Activated CD4-positive, alpha-beta T cell treated with anti-CD3 and anti-CD28 coated beads, Interleukin-2, amount 10 ng/mL, durations not matched to agents 7 days and 5 days (primary cell): ENCODE measurements at regions not wholly inside any gene's neighbourhood (a gene's known extent, or its start where the extent isn't known, plus 50 kb on each side); places are given as distances from the start of the nearest gene placed in this dataset.
"Not testable (repeated sequence)": the region's sequence is repeated elsewhere in the genome, so short reads cannot be mapped to it uniquely, and the experiment has no call there.

ENCODE experiments used
- CTCF ChIA-PET: fragments of 350-600 bp; sonication (Branson Sonifier 250); formaldehyde crosslinking; loops from one replicate; lab custom pipeline; 2021; ENCODE audit warnings: antibody characterized with exemption; lab: Charles Lee
- POLR2A ChIA-PET: fragments of 350-600 bp; sonication (Branson Sonifier 250); formaldehyde crosslinking; loops from one replicate; lab custom pipeline; 2021; ENCODE audit warnings: antibody characterized with exemption; lab: Charles Lee
- DNase-seq: peaks from one replicate; pipeline ENCODE4 v3.0.0-alpha.2; 2020
- H3K27ac Mint-ChIP-seq: one replicate; pipeline ENCODE4 v1.8.0; 2021; ENCODE audit warnings: mild to moderate bottlenecking, moderate library complexity, mixed read lengths
- H3K27me3 Mint-ChIP-seq: one replicate; pipeline ENCODE4 v1.8.0; 2021; ENCODE audit warnings: mixed read lengths
- H3K36me3 Mint-ChIP-seq: one replicate; pipeline ENCODE4 v1.8.0; 2021; ENCODE audit warnings: low read depth, mixed read lengths
- H3K4me1 Mint-ChIP-seq: one replicate; pipeline ENCODE4 v1.8.0; 2021; ENCODE audit warnings: mixed read lengths
- H3K4me3 Mint-ChIP-seq: one replicate; pipeline ENCODE4 v1.8.0; 2021; ENCODE audit warnings: mild to moderate bottlenecking, moderate library complexity, mixed read lengths
- H3K9me3 Mint-ChIP-seq: one replicate; pipeline ENCODE4 v1.8.0; 2021; ENCODE audit warnings: mixed read lengths

DNA sequence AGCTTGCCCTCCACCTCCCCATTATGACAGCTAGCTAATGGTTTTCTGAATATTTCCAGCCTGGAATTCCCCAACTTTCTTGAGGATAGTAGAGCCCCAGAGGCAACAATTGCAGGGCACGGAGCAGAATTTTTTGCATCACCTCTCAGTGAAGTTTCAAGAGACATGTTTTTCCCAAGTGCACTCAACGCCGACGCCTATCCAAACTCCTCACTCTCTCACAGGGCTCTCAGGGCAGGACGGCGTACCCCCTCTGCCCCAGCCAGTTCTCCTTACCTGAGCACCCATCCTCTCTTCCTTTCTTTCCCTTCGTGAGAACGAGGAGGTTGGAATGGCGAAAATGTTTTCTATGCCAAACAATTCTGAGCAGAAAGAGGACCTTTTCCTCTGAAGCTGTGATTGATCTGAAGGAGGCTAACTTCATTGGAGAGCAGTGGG is 83.1 kb upstream of the FOXQ1 start:
- no peak overlapping the region for H3K27ac Mint-ChIP-seq
- POLR2A ChIA-PET = no interaction called here
- H3K9me3 Mint-ChIP-seq = no peaks in the 10 kb centered on the region

DNA sequence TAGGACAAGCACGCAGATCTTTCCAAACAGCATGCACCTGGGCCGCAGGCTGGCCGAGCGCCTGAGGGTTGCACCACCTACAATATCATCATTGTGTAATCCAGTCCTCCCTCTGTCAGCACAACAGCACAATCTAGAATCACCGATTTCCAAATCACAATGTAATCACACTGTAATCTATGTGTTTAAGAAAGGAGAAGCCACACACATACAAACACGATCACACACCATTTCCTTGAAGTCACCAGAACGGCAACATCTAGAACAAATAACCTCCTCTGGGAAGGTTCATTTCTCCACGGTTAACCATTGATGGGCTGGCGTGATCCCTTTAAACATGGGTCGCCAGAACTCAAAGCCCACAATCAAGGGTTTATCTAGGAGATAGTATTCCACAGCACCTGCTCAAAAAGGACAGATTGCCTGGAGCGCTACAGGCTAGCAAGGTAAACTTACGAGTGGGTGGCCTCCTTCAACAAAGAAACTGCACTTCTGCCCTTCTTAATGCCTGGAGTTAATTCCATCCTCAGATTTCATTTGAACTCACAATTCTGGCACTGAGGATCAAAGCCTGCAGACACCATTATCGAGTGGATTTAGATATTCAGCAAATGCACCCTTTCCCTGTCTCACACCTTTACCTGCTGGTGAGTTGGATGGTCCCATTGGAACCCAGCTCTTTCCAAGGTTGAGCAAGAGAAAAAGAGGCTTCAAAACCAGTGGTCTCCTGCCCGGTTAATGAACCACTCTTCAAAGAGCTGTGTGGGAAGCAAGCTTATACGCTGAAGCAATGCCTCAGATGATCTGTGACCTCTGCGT is 83.8 kb upstream of the FOXQ1 start:
- H3K4me3 Mint-ChIP-seq = no peak overlapping the region
- ChIA-PET POLR2A (no interaction called here), CTCF (no interaction called here)
- no peaks in the 10 kb centered on the region for H3K27me3 Mint-ChIP-seq
- no peak for DNase-seq
- no peaks in the 10 kb centered on the region for H3K9me3 Mint-ChIP-seq
- no peak overlapping the region for H3K27ac Mint-ChIP-seq
- H3K4me1 Mint-ChIP-seq = no peaks in the 10 kb centered on the region
- H3K36me3 Mint-ChIP-seq = no peaks in the 10 kb centered on the region

More for the DNA sequence above, 83.1 kb upstream of the FOXQ1 start:
- Mint-ChIP-seq H3K36me3 (no peaks in the 10 kb centered on the region), H3K4me1 (no peaks in the 10 kb centered on the region), H3K4me3 (no peak overlapping the region), H3K27me3 (no peaks in the 10 kb centered on the region)
- CTCF ChIA-PET = no interaction called here
- no peak for DNase-seq

DNA sequence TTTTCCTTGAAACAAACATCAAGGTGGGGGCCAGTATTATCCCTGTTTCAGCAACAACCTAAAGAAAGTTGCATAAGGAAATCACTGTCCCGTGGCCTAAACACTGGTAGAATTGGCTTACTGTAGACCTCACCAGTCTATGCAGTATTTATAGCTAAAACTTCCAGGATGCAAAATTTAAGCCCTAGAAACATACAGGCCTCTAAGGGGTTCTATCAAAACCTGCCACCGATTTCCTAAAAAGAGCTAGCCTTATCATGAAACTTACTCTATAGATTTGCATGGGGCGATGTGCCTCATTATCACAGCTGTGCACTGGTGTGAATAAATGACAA is 84.3 kb upstream of the FOXQ1 start:
- no peak overlapping the region for H3K4me3 Mint-ChIP-seq
- H3K36me3 Mint-ChIP-seq = no peaks in the 10 kb centered on the region
- CTCF ChIA-PET = no interaction called here
- POLR2A ChIA-PET = no interaction called here
- H3K27ac Mint-ChIP-seq = no peak overlapping the region
- H3K4me1 Mint-ChIP-seq = no peaks in the 10 kb centered on the region
- DNase-seq = no peak
- H3K27me3 Mint-ChIP-seq = no peaks in the 10 kb centered on the region
- no peaks in the 10 kb centered on the region for H3K9me3 Mint-ChIP-seq

DNA sequence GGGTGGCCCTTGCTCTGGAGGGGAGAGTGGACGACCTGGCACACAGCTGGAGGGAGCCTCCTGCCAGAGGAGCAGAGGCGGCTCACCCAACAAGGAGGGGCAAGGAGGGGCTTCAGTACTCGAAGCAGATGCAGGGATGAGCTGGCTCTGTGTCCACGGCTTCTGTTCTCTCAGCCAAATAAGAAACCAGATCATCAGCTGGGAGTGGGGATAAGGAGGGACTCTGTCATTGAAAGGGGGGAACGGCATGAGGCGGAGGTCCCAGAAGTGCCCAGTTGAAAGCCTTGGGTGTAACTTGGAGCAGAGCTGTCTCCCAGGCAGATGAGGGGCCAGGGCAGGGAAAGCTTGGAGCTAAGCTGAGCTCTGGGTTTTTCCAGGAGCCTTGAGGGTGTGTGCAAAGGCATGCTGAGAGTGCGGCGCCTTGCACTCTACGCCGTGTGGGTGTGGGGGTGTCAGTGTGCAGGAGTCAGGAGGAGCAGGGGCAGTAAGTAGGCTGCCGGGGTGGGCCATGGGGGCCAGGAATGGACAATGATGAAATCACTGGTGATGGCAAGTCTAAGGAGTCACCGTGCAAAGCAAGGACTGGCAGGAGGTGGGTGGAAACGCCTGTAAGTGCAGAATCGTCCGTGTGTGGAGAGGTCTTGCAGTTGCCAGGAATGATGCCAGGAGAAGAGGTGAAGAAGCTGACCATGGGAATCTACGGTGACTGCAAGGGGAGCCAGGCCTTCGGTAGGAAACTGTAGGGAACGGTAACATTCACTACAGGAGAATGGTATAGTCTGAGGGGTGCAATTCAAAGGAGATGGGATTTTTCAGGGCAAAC is 85.4 kb upstream of the FOXQ1 start:
- H3K4me3 Mint-ChIP-seq = no peak overlapping the region
- POLR2A ChIA-PET = no interaction called here
- DNase-seq = no peak
- H3K9me3 Mint-ChIP-seq = no peaks in the 10 kb centered on the region
- no peak overlapping the region for H3K27ac Mint-ChIP-seq
- H3K4me1 Mint-ChIP-seq = no peaks in the 10 kb centered on the region
- H3K36me3 Mint-ChIP-seq = no peaks in the 10 kb centered on the region
- no peaks in the 10 kb centered on the region for H3K27me3 Mint-ChIP-seq
- CTCF ChIA-PET = no interaction called here

DNA sequence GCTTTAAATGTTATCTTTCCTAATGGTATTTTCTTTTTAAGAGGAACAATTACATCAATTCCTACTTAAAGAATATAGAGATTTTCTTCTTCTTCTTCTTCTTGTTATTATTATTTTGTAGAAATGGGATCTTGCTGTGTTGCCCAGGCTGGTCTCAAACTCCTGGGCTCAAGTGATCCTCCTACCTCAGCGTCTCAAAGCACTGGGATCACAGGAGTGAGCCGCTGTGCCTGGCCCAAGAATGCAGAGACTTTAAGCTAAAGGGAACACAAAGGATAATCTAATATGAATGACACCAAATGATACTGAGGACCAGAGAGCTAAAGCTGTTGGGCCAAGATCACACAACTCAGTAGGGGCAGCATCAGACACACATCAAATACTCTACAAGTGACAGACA is 87.4 kb upstream of the FOXQ1 start:
- ChIA-PET CTCF (no interaction called here), POLR2A (no interaction called here)
- Mint-ChIP-seq H3K4me1 (no peaks in the 10 kb centered on the region), H3K4me3 (no peak overlapping the region), H3K36me3 (no peaks in the 10 kb centered on the region), H3K27ac (no peak overlapping the region), H3K9me3 (no peaks in the 10 kb centered on the region), H3K27me3 (peaks cover 5% of the 10 kb centered on the region)
- DNase-seq = no peak

DNA sequence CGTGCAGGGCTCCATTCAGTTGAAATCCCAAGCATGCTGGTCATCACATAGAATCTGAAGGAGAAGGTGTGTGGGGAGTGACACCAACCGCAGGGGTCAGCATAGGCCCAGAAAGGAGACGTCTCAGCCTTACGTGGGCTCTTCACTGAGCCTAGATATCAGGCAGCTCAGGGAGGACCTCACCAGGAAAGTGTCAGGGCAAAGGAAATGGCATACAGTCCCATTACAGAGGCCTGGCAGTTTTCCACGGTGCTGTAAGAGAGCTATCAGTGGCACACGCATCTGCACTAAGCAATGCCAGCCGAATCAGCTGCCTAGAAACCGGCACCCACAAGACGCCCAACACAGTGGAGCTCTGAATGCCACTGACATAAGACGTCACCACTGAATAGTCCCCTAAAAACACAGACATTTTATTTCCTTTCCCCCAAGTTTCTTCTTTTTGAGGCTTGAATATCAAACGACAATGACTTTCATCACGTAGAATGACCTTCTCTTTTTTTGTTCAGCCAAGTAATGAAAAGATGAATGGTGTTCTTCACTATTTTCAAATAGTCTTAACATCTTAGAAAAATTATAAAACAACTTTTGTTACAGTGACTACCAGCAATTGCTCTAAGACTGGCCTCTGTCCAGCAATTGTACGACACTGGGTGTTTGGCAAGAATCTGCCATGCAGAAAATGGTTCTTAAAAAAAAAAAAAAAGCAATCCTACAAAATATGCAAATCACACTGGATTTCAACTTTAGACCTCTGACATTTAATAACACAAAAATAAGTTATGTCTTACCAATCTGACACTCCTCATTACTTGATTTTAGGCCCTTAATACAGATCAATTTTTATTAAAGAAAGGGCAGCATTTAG is 88.9 kb upstream of the FOXQ1 start:
- Mint-ChIP-seq H3K27ac (no peak overlapping the region), H3K4me3 (no peak overlapping the region), H3K9me3 (no peaks in the 10 kb centered on the region), H3K4me1 (no peaks in the 10 kb centered on the region), H3K27me3 (peaks cover 5% of the 10 kb centered on the region), H3K36me3 (no peaks in the 10 kb centered on the region)
- ChIA-PET CTCF (no interaction called here), POLR2A (no interaction called here)
- DNase-seq = no peak

DNA sequence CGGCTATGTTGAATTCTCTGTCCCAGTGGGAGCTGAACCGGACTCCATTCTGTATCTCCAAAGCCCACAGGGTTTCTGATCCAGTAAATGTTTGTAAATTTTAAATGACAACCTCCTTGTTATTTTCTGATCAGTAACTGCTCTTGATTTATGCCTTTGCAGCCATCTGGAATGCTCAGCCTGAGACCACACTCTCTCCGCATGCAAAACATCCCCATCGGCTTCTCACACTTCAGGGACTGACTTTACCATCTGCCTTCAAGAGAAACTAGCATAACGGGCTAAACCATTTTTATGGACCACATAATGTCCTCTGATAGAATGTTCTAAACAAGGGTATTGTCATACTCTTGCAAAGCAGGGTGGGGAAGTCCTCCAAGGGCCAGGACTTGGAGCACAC is 94.5 kb upstream of the FOXQ1 start:
- Mint-ChIP-seq H3K36me3 (no peaks in the 10 kb centered on the region), H3K4me3 (no peak overlapping the region), H3K27me3 (peaks cover 13% of the 10 kb centered on the region), H3K9me3 (no peaks in the 10 kb centered on the region), H3K27ac (no peak overlapping the region), H3K4me1 (no peaks in the 10 kb centered on the region)
- ChIA-PET POLR2A (no interaction called here), CTCF (no interaction called here)
- DNase-seq = no peak

DNA sequence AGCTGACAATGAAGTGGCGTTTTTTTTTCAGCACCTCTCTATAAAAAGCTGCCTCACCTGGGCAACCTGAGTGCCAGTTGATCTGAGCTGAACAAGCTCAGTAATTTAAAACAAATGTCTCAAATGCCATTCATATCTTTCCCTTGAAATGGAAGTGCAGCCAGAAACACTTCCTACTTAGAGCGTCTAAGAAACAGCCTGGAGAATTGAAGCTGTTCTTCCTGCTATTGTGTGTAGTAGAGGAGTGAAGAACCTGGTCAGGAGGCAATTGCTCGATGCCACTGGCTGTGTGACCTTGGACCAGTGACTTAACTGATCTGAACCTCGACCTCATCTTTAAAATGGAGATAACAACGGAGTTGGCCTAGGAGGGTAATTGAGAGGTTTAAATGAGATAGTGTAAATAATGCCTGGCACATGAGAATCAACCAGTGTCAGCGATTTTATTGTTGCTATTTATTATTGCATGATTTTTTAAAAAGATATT is 95.4 kb upstream of the FOXQ1 start:
- Mint-ChIP-seq H3K27me3 (peaks cover 15% of the 10 kb centered on the region), H3K4me3 (no peak overlapping the region), H3K4me1 (no peaks in the 10 kb centered on the region), H3K9me3 (no peaks in the 10 kb centered on the region), H3K27ac (no peak overlapping the region), H3K36me3 (no peaks in the 10 kb centered on the region)
- no peak for DNase-seq
- POLR2A ChIA-PET = no interaction called here
- CTCF ChIA-PET = no interaction called here

DNA sequence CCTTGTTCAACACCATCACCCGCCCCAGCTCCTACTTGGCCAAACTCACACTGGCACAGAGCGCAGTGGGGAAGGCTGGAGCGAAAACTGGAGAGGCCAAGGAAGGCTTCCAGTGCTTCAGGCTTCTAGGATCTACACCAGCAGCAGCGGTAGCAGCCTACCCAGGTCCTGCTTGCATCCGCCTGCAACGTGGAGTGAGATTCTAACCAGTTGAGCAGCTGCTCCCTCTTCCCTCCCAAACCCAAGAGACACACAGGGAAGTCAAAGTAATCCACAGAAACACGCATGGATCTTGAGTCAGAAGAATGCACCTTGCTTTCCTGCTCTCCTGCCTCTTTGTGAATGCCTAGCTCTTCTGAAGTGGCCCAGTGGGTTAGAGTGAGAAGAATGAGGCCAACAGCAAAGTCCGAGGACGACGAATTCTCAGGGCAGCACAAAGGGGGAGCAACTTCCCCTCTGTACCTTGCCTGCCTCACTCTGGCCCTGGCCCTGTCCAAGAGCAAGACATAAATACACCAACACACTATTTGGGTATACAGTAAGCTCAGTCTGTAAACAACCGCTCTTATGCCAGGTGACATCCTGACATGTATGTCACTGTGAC is 95.9 kb upstream of the FOXQ1 start:
- ChIA-PET POLR2A (no interaction called here), CTCF (no interaction called here)
- Mint-ChIP-seq H3K27ac (no peak overlapping the region), H3K27me3 (peaks cover 15% of the 10 kb centered on the region), H3K4me1 (no peaks in the 10 kb centered on the region), H3K9me3 (no peaks in the 10 kb centered on the region), H3K36me3 (no peaks in the 10 kb centered on the region), H3K4me3 (no peak overlapping the region)
- DNase-seq = no peak

DNA sequence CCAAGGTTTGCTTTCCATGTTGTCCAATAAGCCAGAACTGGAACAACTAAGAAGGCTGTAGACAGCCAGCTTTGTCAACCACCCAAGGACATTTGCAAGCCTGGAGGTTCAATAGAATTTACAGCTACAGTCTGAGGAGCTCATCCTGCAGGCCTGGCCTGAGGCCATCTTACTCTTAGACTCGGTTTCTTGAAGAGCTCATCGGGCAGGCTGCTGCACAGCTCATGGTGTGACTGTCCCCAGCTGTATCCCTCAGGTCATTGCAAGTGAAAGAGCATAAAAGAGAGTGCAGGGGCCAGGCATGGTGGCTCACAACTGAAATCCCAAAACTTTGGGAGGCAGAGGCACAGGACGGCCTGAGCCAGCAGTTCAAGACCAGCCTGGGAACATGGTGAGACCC is 96.9 kb upstream of the FOXQ1 start:
- H3K36me3 Mint-ChIP-seq = no peaks in the 10 kb centered on the region
- H3K27ac Mint-ChIP-seq = no peak overlapping the region
- peaks cover 10% of the 10 kb centered on the region for H3K27me3 Mint-ChIP-seq
- no peaks in the 10 kb centered on the region for H3K4me1 Mint-ChIP-seq
- DNase-seq = no peak
- ChIA-PET CTCF (interaction anchor here (0.6 kb wide), 1 partner anchor 42 kb away, joined by 4 read pairs; no protein-coding TSS in a partner anchor), POLR2A (no interaction called here)
- H3K9me3 Mint-ChIP-seq = no peaks in the 10 kb centered on the region
- no peak overlapping the region for H3K4me3 Mint-ChIP-seq

DNA sequence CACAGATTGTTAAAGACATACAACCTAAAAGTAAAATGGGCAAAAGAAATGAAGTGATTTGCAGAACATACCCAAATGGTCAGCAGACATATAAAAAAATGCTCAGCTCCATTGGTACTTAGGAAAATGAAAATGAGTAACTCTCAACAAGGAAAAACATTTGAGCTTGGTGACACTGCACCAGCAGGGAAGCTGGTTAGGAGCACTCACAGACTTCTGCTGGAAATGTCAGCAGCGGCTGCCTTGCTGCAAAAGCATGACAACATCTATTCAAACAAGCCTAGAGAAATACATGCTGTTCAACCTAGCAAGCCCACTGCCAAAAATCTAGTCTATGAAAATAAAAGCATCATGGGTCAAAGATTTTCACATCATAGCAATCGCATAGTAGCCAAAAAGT is 99.0 kb upstream of the FOXQ1 start:
- no peak overlapping the region for H3K27ac Mint-ChIP-seq
- no peak for DNase-seq
- ChIA-PET POLR2A (no interaction called here), CTCF (no interaction called here)
- H3K36me3 Mint-ChIP-seq = no peaks in the 10 kb centered on the region
- peaks cover 3% of the 10 kb centered on the region for H3K9me3 Mint-ChIP-seq
- peaks cover 17% of the 10 kb centered on the region for H3K27me3 Mint-ChIP-seq
- H3K4me1 Mint-ChIP-seq = no peaks in the 10 kb centered on the region
- no peak overlapping the region for H3K4me3 Mint-ChIP-seq

DNA sequence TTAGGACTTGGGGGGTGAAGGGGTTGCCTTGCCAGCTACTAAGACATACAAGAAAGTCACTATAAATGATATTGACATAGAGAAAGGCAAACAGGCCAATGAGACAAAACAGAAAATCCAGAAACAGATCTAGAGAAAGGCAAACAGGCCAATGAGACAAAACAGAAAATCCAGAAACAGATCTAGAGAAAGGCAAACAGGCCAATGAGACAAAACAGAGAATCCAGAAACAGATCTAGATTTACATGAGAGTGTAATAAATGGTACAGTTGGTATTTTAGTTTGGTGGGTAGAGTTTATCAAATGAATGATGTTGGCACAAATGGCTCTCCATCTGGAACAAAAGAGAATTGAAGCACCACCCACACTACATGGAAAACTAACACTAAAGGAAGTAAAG is 99.8 kb upstream of the FOXQ1 start:
- DNase-seq, POLR2A ChIA-PET, H3K4me1 Mint-ChIP-seq, H3K27ac Mint-ChIP-seq, CTCF ChIA-PET, H3K4me3 Mint-ChIP-seq, H3K36me3 Mint-ChIP-seq, H3K9me3 Mint-ChIP-seq: not testable (repeated sequence)
- peaks cover 14% of the 10 kb centered on the region for H3K27me3 Mint-ChIP-seq
